A673 (cell line): ENCODE measurements at regions not wholly inside any gene's neighbourhood (a gene's known extent, or its start where the extent isn't known, plus 50 kb on each side); places are given as distances from the start of the nearest gene placed in this dataset.

Source experiments
- CTCF ChIP-seq: fragments of 300-800, 200-600 bp; sonication (generic); conservative IDR thresholded peaks from 2 replicates; pipeline ENCODE4 v1.5.1; 2017; ENCODE audit warnings: low read depth, mild to moderate bottlenecking, antibody characterized with exemption, low read length, moderate library complexity, mixed read lengths
- EZH2 ChIP-seq: fragments of 200-600 bp; sonication (generic); IDR thresholded peaks from 2 replicates; pipeline ENCODE4 v1.6.1; 2017; ENCODE audit warnings: borderline replicate concordance, low read depth, mild to moderate bottlenecking, mixed read lengths, antibody characterized with exemption, low read length; ENCODE audit not compliant: poor library complexity, severe bottlenecking

GRCh38 chr15:84143753-84144314, 91.7 kb upstream of the GOLGA6L4 start:
- TF ChIP-seq CTCF (no peak), EZH2 (no peak)
